SK-N-MC (cell line): ENCODE measurements at regions not wholly inside any gene's neighbourhood (a gene's known extent, or its start where the extent isn't known, plus 50 kb on each side); places are given as distances from the start of the nearest gene placed in this dataset.

Experiments used
- EZH2 ChIP-seq: fragments of 200-600 bp; sonication (generic); IDR thresholded peaks from one replicate; pipeline ENCODE4 v1.6.1; 2017; ENCODE audit warnings: antibody characterized with exemption
- POLR2AphosphoS5 ChIP-seq: IDR thresholded peaks from 2 replicates; pipeline ENCODE4 v1.6.1; 2012; ENCODE audit warnings: mild to moderate bottlenecking, low read depth, low read length, borderline replicate concordance

DNA sequence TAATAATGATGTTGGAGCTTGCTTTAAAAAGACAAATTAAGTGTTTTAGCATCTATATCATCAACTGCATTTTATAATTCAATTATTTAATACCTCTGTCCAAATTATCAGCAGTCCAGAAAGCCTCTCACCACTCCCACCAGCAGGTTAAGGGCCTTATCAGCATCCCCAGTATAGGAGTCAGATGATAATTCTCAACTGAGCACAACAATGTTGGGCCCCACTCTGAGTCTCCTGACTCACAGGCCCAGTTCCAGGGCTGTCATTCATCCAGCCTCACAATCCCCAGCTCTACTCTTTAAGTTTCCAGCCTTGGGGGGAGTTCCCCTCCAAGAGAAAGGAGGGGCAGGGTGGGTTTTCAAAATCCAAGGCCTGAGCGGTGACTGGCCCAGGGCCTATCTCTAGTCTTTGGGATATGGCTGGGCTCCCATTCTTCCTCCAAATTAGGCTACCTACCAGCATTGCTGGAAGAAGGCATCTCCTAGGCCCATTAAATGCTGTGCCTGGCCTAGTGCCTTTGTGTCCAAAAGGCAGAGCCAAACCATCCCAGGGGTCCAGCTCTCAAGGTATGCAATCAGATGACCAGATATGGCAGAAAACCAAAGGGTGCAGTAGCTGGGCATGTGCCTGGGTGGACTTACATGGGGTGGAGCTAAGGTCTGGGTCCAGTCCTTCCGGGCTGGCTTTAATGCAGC, 134.1 kb downstream of the GLUL start:
- TF ChIP-seq EZH2 (no peak), POLR2AphosphoS5 (no peak)
